NCI-H1105 (cell line): ENCODE measurements at regions not wholly inside any gene's neighbourhood (a gene's known extent, or its start where the extent isn't known, plus 50 kb on each side); places are given as distances from the start of the nearest gene placed in this dataset.
"Not testable (repeated sequence)": the region's sequence is repeated elsewhere in the genome, so short reads cannot be mapped to it uniquely, and the experiment has no call there.

Experiments
- DNase-seq: peaks from one replicate; lab custom pipeline; 2025; lab: John Stamatoyannopoulos, UW

DNA sequence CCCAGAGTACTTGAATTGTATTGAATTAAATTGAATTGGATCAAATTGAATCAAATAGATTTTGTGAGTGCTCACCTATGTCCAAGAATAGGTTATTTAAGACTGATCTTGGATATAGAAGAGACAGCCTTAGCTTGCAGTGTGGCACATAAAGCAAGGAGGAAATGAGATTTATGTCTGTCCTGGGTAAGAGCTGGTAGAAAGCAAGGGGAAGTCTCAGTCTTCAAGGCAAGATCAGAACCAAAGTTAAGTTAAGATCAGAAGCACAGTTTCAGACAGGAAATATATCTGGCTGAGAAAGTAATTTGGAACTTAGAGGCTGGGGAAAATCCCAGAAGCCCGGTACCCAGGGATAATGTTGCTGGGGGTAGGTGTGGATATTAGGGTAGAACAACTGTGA, 244.4 kb upstream of the ARPP21 start:
- no peak for DNase-seq

- DNase-seq = no peak
Observed at GRCh38 chr3:35401671-35402070, 237.7 kb upstream of the ARPP21 start.

GRCh38 chr3:35404571-35404970, 234.8 kb upstream of the ARPP21 start:
- no peak for DNase-seq

DNA sequence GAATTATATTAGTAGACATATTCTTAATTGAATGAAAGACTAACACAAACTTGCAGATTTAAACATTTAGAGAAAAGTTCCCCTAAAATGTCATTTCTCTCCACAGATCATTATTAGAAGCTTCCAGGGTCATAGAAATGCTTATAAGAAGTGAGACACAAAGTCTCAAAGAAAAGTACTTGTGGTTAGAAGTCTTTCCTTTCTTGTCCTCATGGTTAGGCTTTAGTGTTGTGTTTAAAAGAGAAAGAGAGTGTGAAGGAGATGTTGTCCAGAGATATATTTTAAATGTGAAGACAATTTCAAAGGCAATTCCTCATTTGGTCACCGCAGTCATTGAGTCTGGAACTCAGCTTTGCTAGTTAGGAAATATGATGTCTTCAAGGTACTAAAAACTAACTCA, 230.4 kb upstream of the ARPP21 start:
- no peak for DNase-seq

DNA sequence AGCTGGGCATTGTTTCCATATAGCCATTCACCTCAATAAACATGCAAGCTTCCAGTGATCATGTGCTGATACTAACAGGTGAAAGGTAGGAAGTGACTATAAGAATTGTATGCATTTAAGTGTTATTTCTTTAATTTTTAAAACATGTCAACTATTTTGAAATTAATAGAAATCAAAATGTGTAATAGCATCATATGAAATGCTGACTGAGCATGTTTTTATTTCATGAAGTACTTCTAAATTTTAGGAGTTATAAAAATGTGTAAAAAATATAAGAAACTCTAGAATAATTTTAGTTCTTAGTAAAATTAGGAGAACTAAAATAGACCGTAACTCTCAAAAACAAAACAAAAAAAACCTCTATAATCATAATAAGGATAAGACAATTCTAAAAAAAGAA, 229.3 kb upstream of the ARPP21 start:
- DNase-seq = no peak

GRCh38 chr3:35413483-35413882, 225.8 kb upstream of the ARPP21 start:
- no peak for DNase-seq

- DNase-seq = no peak
Observed at GRCh38 chr3:35417080-35417479, 222.2 kb upstream of the ARPP21 start.

- no peak for DNase-seq
Observed at GRCh38 chr3:35422101-35422500, 217.2 kb upstream of the ARPP21 start.

- no peak for DNase-seq
Observed at GRCh38 chr3:35422836-35423601, 216.3 kb upstream of the ARPP21 start.

- no peak for DNase-seq
Observed at GRCh38 chr3:35426366-35426958, 212.9 kb upstream of the ARPP21 start.

DNA sequence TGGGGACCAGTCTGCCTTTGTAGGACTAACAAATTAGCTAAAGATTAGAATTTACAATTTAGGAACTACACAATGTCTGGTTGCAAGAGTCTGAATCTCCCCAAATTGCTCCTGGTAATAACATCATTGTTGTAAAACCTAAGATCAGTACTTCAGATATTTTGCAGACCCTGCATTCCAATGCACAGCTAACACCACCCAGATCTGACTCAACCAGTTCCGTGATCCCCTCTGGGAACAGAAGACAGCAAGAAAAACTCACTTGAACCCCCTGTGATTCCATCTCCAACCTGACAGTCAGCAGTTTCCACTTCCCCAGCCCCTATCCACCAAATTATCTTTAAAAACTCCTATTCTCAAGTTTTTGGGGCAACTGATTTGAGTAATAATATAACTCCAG, 201.9 kb upstream of the ARPP21 start:
- DNase-seq = no peak

DNA sequence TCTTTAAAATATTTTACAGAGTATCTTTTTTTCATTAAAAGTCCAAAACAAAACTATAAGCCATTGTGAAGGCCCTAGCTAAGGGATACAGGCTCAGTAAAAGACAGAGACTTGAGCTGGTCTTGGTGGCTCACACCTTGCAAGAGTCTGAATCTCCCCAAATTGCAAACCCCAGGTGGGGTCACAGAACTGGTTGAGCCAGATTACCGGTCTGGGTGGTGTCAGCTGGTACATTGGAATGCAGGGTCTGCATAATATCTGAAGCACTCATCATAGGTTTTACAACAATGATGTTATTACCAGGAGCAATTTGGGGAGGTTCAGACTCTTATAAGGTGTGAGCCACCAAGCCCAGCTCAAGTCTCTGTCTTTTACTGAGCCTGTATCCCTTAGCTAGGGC, 201.2 kb upstream of the ARPP21 start:
- no peak for DNase-seq

DNA sequence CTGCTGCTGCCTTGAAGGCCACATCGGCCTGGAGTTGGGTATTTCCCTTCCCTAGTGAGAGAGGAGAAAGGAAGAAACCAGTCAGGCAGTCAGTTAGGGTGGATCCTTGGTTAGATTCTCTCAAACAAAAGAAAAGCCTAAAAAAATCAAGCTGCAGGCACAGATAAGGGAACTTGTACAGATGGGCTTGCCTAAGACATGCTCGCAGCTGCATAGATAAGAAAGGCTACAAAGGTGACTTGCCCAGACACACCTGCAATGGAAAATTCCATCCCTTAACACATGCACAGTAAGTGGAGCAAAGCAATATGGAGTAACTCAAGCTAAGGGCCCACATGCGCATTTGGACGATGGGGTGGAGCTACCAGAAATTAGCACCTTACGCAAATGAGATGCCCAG, 199.7 kb upstream of the ARPP21 start:
- DNase-seq = no peak

DNA sequence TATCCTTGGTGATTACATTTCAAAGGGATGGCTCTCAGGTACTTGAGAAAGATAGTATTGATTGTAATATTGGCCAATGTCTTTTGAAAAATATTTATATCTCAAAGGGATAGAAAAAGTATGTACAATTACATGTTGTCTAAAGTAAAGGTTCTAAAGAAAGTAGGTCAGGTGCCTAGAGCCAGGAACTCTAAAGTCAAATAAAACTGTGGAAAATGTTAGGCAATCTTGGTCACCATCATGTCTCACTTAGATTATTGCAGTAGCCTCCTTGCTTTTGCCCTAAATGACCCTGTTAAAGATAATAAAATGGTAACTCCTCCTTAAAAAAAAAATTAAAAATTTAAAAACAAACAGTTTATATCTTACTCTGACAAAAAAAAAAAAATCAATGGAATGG, 198.5 kb upstream of the ARPP21 start:
- no peak for DNase-seq

DNA sequence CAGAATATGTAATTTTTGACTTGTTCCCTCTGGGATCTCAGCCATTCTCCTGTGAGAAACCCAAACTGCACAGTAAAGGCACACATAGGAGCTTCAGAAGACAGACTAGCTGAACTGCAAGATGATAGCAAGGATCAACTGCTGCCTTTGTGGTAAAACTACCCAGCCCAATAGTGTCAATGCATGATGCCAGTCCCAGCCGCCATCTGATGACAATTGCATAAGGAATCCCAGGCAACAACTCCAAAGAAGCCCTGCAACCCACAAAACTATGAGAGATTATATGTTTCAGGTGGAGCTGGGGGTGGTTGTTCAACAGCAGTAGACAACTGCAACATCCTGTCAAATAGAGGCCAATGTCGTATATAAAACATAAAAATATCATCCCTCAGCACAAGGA, 192.4 kb upstream of the ARPP21 start:
- DNase-seq = no peak

GRCh38 chr3:35448121-35448520, 191.2 kb upstream of the ARPP21 start:
- no peak for DNase-seq

DNA sequence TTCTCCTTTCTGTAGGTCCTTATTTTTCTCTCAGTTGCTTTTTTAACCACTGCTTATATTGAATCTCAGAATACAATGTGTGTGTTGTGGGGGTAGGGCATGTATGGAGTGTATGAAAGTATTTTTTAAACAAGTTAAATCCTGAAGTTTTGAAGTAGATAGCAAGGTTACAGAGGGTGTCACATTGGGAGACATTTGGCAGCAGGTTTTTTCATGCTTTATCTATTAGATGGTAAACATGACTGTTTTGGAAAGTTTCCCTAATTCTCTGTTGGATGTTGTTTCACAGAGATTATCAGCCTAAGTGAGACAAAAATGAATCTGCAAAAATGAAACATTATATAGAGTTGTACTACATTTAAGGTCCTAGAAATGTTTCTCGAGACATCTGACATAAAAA, 190.6 kb upstream of the ARPP21 start:
- DNase-seq = no peak

GRCh38 chr3:35454819-35455218, 184.5 kb upstream of the ARPP21 start:
- not testable (repeated sequence) for DNase-seq

DNA sequence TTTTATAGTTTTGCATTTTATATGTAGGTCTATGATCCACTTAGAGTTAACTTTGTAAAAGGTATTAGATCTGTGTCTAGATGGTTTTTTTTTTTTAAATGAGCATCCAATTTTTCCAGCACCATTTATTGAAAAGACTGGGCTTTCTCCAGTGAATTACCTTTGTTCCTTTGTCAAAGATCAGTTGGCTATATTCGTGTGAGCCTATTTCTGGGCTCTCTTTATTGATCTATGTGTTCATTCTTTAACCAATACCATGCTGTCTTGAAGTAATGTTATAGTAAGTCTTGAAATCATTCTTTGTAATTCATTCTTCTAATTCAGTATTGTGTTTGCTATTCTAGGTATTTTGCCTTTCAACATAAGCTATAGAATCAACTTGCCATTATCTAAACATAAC, 165.4 kb upstream of the ARPP21 start:
- no peak for DNase-seq

GRCh38 chr3:35482566-35482965, 156.8 kb upstream of the ARPP21 start:
- not testable (repeated sequence) for DNase-seq

GRCh38 chr3:35483131-35483530, 156.2 kb upstream of the ARPP21 start:
- no peak for DNase-seq

- DNase-seq = no peak
Observed at GRCh38 chr3:35484929-35485530, 154.3 kb upstream of the ARPP21 start.

- DNase-seq = no peak
Observed at GRCh38 chr3:35486295-35486694, 153.0 kb upstream of the ARPP21 start.

DNA sequence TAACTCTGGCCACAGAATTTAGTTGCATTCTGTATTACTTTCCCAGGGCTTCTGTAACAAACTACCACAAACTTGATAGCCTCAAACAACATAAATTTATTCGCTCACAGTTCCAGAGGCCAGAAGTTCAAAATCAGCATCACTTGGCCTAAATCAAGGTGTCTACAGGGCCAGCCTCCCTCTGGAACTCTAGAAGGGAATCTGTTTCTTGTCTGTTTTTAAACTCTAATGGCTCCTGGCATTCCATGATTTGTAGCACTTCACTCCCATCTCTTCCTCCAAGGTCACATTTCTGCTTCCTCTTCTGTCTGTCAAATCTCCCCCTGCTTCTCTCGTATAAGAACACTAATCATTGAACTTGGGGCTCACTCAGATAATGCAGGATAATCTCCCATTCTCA, 151.9 kb upstream of the ARPP21 start:
- DNase-seq = no peak
